ENCODE measurements at regions not wholly inside any gene's neighbourhood (a gene's known extent, or its start where the extent isn't known, plus 50 kb on each side); places are given as distances from the start of the nearest gene placed in this dataset.

DNA sequence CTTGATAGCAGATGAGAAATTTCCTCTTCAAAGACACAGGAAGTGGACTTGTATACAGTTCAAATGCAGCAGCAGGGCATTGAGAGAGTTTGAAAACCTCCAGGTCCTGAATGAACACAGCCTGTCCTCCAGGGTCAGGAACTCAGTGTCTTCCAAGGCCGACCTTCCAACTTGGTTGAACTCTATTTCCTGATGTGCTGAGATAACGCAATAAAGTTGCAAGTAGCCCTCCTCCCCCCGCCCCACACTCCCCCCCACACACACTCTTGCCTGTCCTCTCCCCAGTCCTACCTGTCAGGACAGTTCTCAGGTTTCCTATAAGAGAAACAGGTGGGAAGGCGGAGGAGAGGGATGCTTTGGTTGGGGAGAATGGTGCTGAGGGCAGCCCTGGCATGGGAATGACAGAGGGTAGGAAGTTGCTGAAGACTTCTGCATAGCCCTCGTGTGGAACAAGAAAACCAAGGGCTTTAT lies 90.0 kb downstream of the CCDC71L start:
- CTCF ChIA-PET = no interaction called here
- POLR2A ChIA-PET = no interaction called here
- H3K36me3 ChIP-seq (ENCODE audit: control insufficient read depth in 2 of 2, insufficient read depth in 1 of 2, low read length in 2 of 2) = no peaks in the 10 kb centered on the region
- H3K27ac ChIP-seq (ENCODE audit: extremely low read depth, low read depth, low read length) = no peak overlapping the region
- no peak overlapping the region for H3K4me3 ChIP-seq (ENCODE audit: low read depth, low read length)
- no peak for TF ChIP-seq GLIS2 (tag by site-specific recombination; IDR thresholded peaks at IDR 0.05)
- 0 out of 2 replicates have a peak, but pooled peaks have one; percentile 14 for TF ChIP-seq SCRT2 (tag by site-specific recombination; IDR thresholded peaks at IDR 0.05)
- H3K4me1 ChIP-seq (ENCODE audit: control insufficient read depth, insufficient read depth, low read length) = no peaks in the 10 kb centered on the region
- no peaks in the 10 kb centered on the region for H3K9me3 ChIP-seq (ENCODE audit: control insufficient read depth, insufficient read depth, low read depth, low read length)

DNA sequence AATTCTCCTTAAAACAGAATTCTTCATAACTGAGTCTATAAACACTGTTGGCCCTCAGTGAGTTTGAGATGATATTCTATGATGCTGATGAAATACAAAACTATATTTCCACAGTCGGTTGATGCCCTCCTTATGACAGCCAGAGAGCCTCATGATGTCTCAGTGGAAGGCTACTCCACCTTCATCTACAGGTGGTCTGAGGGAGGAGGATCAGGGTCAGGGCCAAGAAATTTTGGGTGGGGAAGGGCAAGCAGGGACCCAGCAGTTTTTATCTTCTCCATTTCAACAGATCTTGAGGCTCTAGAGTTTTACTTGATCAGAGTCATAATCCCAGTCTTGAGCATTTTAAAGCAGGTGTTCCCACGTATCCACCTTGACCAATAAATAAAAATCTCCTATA lies 90.8 kb downstream of the CCDC71L start:
- no peak overlapping the region for H3K27ac ChIP-seq (ENCODE audit: extremely low read depth, low read depth, low read length)
- ChIA-PET POLR2A (no interaction called here), CTCF (no interaction called here)
- H3K9me3 ChIP-seq (ENCODE audit: control insufficient read depth, insufficient read depth, low read depth, low read length) = no peaks in the 10 kb centered on the region
- TF ChIP-seq EGR2 (tag by site-specific recombination; IDR thresholded peaks at IDR 0.05; ENCODE audit: low read depth) (no peak), SCRT2 (tag by site-specific recombination; IDR thresholded peaks at IDR 0.05) (peak; percentile 51)
- no peaks in the 10 kb centered on the region for H3K4me1 ChIP-seq (ENCODE audit: control insufficient read depth, insufficient read depth, low read length)
- H3K4me3 ChIP-seq (ENCODE audit: low read depth, low read length) = no peak overlapping the region
- no peaks in the 10 kb centered on the region for H3K36me3 ChIP-seq (ENCODE audit: control insufficient read depth in 2 of 2, insufficient read depth in 1 of 2, low read length in 2 of 2)

DNA sequence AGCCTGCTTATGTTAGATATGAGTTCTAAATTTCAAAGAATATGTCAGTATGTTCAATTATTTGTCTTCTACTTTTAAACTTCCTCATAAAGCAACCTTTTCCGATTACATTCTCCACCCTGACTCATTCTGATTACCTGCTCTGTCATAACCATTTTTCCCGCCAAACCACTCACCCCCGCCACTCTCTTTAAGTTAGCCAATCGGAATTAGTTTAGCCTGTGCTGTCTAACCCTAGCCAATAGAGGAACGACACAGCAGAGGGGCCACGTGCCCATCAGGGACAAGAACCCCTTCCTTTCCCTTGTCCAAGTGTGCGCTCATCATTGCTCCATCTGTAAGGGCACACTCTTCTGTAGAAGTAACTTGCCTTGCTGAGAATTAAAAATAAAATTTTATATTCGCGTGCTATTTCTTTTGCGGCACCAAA lies 91.4 kb downstream of the CCDC71L start:
- H3K36me3 ChIP-seq (ENCODE audit: control insufficient read depth in 2 of 2, insufficient read depth in 1 of 2, low read length in 2 of 2) = no peaks in the 10 kb centered on the region
- H3K4me3 ChIP-seq (ENCODE audit: low read depth, low read length) = no peak overlapping the region
- no peak overlapping the region; the same call in 1 of the 2 replicates for H3K27ac ChIP-seq (ENCODE audit: extremely low read depth, low read depth, low read length)
- ChIA-PET CTCF (interaction anchor here (0.6 to 1.0 kb wide), 2 partner anchors 27 to 600 kb away, joined by 3 read pairs; no protein-coding TSS in a partner anchor), POLR2A (no interaction called here)
- no peaks in the 10 kb centered on the region for H3K4me1 ChIP-seq (ENCODE audit: control insufficient read depth, insufficient read depth, low read length)
- no peaks in the 10 kb centered on the region for H3K9me3 ChIP-seq (ENCODE audit: control insufficient read depth, insufficient read depth, low read depth, low read length)
- TF ChIP-seq ZNF404 (tag by site-specific recombination; IDR thresholded peaks at IDR 0.05) (no peak), ZNF155 (tag by site-specific recombination; IDR thresholded peaks at IDR 0.05) (no peak), ZNF747 (tag by site-specific recombination; IDR thresholded peaks at IDR 0.05) (no peak), ZNF433 (tag by site-specific recombination; IDR thresholded peaks at IDR 0.05; ENCODE audit: low read depth) (no peak), ZNF621 (tag by site-specific recombination; IDR thresholded peaks at IDR 0.05) (no peak), ZNF530 (tag by site-specific recombination; IDR thresholded peaks at IDR 0.05; ENCODE audit: low read depth) (no peak), GFI1B (tag by site-specific recombination; IDR thresholded peaks at IDR 0.05) (no peak), ZNF175 (tag by site-specific recombination; IDR thresholded peaks at IDR 0.05) (no peak), ZNF548 (tag by site-specific recombination; IDR thresholded peaks at IDR 0.05) (no peak)

DNA sequence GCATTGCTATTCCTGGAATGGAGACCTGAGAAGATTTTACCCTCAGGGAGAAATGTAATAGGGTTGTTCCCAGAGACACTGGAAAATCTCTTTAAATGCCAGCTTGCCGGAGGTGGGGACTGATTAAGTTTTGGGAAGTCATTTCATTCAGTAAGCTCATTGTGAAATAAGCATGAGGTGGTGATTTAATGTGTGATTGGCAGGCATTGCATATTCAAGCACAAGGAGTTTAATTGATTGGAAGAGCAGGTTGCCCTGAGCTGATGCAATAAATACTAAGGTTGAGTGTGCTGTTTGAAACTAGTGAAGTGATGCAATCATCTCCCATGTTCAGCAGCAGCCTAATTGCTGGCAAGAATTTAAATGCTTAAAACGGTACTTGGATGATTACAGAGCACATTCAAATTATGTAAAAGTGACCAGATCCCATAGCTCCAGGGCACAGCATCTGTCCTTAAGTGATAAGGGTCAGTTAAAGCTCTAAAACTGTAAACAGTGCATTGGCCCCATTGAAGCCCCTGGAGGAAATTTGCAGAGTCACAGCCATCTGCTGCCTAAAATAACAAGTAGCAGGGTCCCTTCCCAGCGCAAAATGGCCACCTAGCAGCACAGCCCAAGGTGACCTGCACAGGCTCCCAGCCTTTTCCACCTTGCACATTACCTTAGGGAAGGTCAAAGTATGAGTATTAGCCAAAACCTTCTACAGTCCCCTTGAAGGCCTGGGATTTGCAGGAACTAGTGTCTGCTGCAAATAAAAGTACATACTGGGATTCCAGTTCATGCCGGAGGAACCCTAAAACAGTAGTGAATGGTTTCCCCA lies 92.1 kb downstream of the CCDC71L start:
- CTCF ChIA-PET = interaction anchor here (0.6 to 1.0 kb wide), 3 partner anchors 10 to 601 kb away, joined by 3 read pairs; no protein-coding TSS in a partner anchor
- H3K4me1 ChIP-seq (ENCODE audit: control insufficient read depth, insufficient read depth, low read length) = no peaks in the 10 kb centered on the region
- POLR2A ChIA-PET = interaction anchor here (1.6 kb wide), 1 partner anchor 26 kb away, joined by 6 read pairs; no protein-coding TSS in a partner anchor
- TF ChIP-seq ZNF830 (tag by site-specific recombination; IDR thresholded peaks at IDR 0.05; ENCODE audit: low read depth) (no peak), ZNF423 (tag by site-specific recombination; IDR thresholded peaks at IDR 0.05) (no peak), YY2 (tag by site-specific recombination; IDR thresholded peaks at IDR 0.05) (peak; percentile 16; the same call in 1 of the 2 replicates), YY1 (tag by site-specific recombination; IDR thresholded peaks at IDR 0.05) (0 out of 2 replicates have a peak, but pooled peaks have one; percentile 11), ZNF791 (tag by site-specific recombination; IDR thresholded peaks at IDR 0.05) (no peak), ZNF404 (tag by site-specific recombination; IDR thresholded peaks at IDR 0.05) (no peak; the same call in 1 of the 2 replicates), ZNF558 (tag by site-specific recombination; IDR thresholded peaks at IDR 0.05) (peak; percentile 79), ZNF211 (tag by site-specific recombination; IDR thresholded peaks at IDR 0.05; ENCODE audit: low read depth) (no peak)
- TF ChIP-seq, protein P1, sequence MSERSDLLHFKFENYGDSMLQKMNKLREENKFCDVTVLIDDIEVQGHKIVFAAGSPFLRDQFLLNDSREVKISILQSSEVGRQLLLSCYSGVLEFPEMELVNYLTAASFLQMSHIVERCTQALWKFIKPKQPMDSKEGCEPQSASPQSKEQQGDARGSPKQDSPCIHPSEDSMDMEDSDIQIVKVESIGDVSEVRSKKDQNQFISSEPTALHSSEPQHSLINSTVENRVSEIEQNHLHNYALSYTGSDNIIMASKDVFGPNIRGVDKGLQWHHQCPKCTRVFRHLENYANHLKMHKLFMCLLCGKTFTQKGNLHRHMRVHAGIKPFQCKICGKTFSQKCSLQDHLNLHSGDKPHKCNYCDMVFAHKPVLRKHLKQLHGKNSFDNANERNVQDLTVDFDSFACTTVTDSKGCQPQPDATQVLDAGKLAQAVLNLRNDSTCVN (tag by site-specific recombination; optimal IDR thresholded peaks at IDR 0.05) = no peak
- TF ChIP-seq, protein P2, sequence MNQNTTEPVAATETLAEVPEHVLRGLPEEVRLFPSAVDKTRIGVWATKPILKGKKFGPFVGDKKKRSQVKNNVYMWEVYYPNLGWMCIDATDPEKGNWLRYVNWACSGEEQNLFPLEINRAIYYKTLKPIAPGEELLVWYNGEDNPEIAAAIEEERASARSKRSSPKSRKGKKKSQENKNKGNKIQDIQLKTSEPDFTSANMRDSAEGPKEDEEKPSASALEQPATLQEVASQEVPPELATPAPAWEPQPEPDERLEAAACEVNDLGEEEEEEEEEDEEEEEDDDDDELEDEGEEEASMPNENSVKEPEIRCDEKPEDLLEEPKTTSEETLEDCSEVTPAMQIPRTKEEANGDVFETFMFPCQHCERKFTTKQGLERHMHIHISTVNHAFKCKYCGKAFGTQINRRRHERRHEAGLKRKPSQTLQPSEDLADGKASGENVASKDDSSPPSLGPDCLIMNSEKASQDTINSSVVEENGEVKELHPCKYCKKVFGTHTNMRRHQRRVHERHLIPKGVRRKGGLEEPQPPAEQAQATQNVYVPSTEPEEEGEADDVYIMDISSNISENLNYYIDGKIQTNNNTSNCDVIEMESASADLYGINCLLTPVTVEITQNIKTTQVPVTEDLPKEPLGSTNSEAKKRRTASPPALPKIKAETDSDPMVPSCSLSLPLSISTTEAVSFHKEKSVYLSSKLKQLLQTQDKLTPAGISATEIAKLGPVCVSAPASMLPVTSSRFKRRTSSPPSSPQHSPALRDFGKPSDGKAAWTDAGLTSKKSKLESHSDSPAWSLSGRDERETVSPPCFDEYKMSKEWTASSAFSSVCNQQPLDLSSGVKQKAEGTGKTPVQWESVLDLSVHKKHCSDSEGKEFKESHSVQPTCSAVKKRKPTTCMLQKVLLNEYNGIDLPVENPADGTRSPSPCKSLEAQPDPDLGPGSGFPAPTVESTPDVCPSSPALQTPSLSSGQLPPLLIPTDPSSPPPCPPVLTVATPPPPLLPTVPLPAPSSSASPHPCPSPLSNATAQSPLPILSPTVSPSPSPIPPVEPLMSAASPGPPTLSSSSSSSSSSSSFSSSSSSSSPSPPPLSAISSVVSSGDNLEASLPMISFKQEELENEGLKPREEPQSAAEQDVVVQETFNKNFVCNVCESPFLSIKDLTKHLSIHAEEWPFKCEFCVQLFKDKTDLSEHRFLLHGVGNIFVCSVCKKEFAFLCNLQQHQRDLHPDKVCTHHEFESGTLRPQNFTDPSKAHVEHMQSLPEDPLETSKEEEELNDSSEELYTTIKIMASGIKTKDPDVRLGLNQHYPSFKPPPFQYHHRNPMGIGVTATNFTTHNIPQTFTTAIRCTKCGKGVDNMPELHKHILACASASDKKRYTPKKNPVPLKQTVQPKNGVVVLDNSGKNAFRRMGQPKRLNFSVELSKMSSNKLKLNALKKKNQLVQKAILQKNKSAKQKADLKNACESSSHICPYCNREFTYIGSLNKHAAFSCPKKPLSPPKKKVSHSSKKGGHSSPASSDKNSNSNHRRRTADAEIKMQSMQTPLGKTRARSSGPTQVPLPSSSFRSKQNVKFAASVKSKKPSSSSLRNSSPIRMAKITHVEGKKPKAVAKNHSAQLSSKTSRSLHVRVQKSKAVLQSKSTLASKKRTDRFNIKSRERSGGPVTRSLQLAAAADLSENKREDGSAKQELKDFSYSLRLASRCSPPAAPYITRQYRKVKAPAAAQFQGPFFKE (tag by site-specific recombination; IDR thresholded peaks at IDR 0.05; ENCODE audit: borderline replicate concordance) = no peak

More for the DNA sequence above, 92.1 kb downstream of the CCDC71L start:
- peak overlapping the region; percentile 17; the same call in 1 of the 2 replicates for H3K27ac ChIP-seq (ENCODE audit: extremely low read depth, low read depth, low read length)
- H3K9me3 ChIP-seq (ENCODE audit: control insufficient read depth, insufficient read depth, low read depth, low read length) = no peaks in the 10 kb centered on the region
- H3K36me3 ChIP-seq (ENCODE audit: control insufficient read depth in 2 of 2, insufficient read depth in 1 of 2, low read length in 2 of 2) = no peaks in the 10 kb centered on the region
- H3K4me3 ChIP-seq (ENCODE audit: low read depth, low read length) = no peak overlapping the region
